ENCODE measurements at regions not wholly inside any gene's neighbourhood (a gene's known extent, or its start where the extent isn't known, plus 50 kb on each side); places are given as distances from the start of the nearest gene placed in this dataset.
"Not testable (repeated sequence)": the region's sequence is repeated elsewhere in the genome, so short reads cannot be mapped to it uniquely, and the experiment has no call there.

GRCh38 chr14:101630056-101630965 lies 69.0 kb downstream of the DIO3 start:
- no peak overlapping the region for H3K4me3 ChIP-seq (ENCODE audit: low read depth, low read length)
- no peak for TF ChIP-seq CTCF (IDR thresholded peaks at IDR 0.05; ENCODE audit: low read depth, low read length)

GRCh38 chr14:101631199-101631598 lies 69.9 kb downstream of the DIO3 start:
- no peak overlapping the region for H3K4me3 ChIP-seq (ENCODE audit: low read depth, low read length)
- no peak for TF ChIP-seq CTCF (IDR thresholded peaks at IDR 0.05; ENCODE audit: low read depth, low read length)

- not testable (repeated sequence) for H3K4me3 ChIP-seq (ENCODE audit: low read depth, low read length)
Measured at GRCh38 chr14:101631970-101632369, 70.7 kb downstream of the DIO3 start.

GRCh38 chr14:101632520-101632919 lies 71.2 kb downstream of the DIO3 start:
- H3K4me3 ChIP-seq (ENCODE audit: low read depth, low read length), result no peak overlapping the region
- TF ChIP-seq CTCF (IDR thresholded peaks at IDR 0.05; ENCODE audit: low read depth, low read length), result no peak

GRCh38 chr14:101633276-101633675 lies 72.0 kb downstream of the DIO3 start:
- no peak for TF ChIP-seq CTCF (IDR thresholded peaks at IDR 0.05; ENCODE audit: low read depth, low read length)
- H3K4me3 ChIP-seq (ENCODE audit: low read depth, low read length), result no peak overlapping the region

GRCh38 chr14:101634202-101634849 lies 73.0 kb downstream of the DIO3 start:
- no peak for TF ChIP-seq CTCF (IDR thresholded peaks at IDR 0.05; ENCODE audit: low read depth, low read length)
- H3K4me3 ChIP-seq (ENCODE audit: low read depth, low read length), result no peak overlapping the region

- TF ChIP-seq CTCF (IDR thresholded peaks at IDR 0.05; ENCODE audit: low read depth, low read length), result no peak
- no peak overlapping the region for H3K4me3 ChIP-seq (ENCODE audit: low read depth, low read length)
Measured at GRCh38 chr14:101634850-101635748, 73.8 kb downstream of the DIO3 start.
